Stimulated activated naive CD8-positive, alpha-beta T cell treated with anti-CD3 and anti-CD28 coated beads, Interleukin-15, amount 100 ng/mL, for 72 hours (primary cell): ENCODE measurements at regions not wholly inside any gene's neighbourhood (a gene's known extent, or its start where the extent isn't known, plus 50 kb on each side); places are given as distances from the start of the nearest gene placed in this dataset.
A peak's percentile ranks its signal among the peaks of the same experiment; 100 is the strongest.

Source experiments
- ATAC-seq: fragments of 150-1000 bp; cut with Tn5 transposase; 2 replicates; pipeline ENCODE4 v1.10.0; 2021; ENCODE audit warnings: mild to moderate bottlenecking, moderate library complexity
- DNase-seq, 2 donors: peaks; one replicate each; pipeline ENCODE4 v3.0.0; 2021 to 2022
- H3K27ac Mint-ChIP-seq, 2 donors: one replicate each; pipeline ENCODE4 v1.8.0; 2022; ENCODE audit warnings: mild to moderate bottlenecking in 2 of 2, mixed read lengths in 2 of 2, moderate library complexity in 2 of 2
- H3K27me3 Mint-ChIP-seq: one replicate; pipeline ENCODE4 v1.8.0; 2022; ENCODE audit warnings: mixed read lengths
- H3K4me1 Mint-ChIP-seq: one replicate; pipeline ENCODE4 v1.8.0; 2022; ENCODE audit warnings: mild to moderate bottlenecking, mixed read lengths
- H3K4me3 Mint-ChIP-seq, 2 donors: one replicate each; pipeline ENCODE4 v1.8.0; 2022; ENCODE audit warnings: mild to moderate bottlenecking in 2 of 2, mixed read lengths in 2 of 2, moderate library complexity in 1 of 2
- H3K9me3 Mint-ChIP-seq, 2 donors: one replicate each; pipeline ENCODE4 v1.8.0; 2022; ENCODE audit warnings: mixed read lengths in 2 of 2

DNA sequence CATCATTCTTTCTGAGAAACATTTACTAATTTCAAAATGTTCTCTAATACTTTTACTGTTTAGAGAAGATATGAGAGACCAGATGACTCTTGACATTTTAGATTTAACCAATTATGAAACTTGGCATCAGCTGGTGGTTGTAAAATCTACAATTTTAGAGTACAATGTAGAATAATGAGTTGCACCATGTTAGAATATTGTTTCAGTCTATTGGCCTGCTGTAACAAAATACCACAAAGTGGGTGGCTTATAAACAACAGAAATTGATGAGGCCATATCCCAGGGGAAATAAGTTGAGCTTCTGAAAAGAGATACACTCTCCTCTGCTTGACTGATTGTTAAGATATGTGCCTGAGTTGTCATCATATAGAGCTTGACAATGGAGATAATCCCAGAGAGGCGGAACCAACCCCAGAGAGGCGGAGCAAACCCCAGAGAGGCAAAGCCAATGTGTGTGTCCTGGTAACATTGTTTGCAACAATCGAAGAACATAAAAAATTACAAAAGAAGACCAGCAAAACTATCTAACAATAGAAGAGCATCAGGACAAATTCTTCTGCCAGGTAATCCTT, 373.0 kb upstream of the SLITRK1 start:
- Mint-ChIP-seq H3K27ac (no peak overlapping the region), H3K4me1 (no peaks in the 10 kb centered on the region), H3K9me3 (peaks cover 4 to 8% of the 10 kb centered on the region in 2 donors), H3K4me3 (no peak overlapping the region), H3K27me3 (no peaks in the 10 kb centered on the region)
- DNase-seq, result no peak
- no peak for ATAC-seq

DNA sequence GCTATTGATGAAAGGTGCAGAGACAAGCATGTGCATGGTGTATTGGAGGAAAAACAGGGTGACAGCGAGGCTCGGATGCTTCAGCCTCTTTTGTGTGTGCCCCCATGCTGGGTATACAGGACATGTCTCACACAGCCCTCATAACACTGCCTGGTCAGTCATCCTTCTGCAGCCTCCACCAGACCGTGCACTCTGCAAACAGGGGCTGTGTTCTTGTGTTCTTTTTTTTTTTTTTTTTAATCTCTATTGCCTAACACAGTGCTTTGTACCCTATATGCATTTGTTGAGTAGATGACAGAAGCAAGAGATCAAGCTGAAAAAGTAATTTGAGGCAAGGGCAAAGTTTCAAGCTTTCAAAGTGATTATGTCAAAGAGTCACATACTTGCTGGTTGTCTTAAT, 367.2 kb upstream of the SLITRK1 start:
- H3K27me3 Mint-ChIP-seq, result no peaks in the 10 kb centered on the region
- H3K9me3 Mint-ChIP-seq, result peaks cover 4 to 8% of the 10 kb centered on the region in 2 donors
- H3K27ac Mint-ChIP-seq, result no peak overlapping the region
- no peak overlapping the region for H3K4me3 Mint-ChIP-seq
- ATAC-seq, result no peak
- no peak for DNase-seq
- H3K4me1 Mint-ChIP-seq, result no peaks in the 10 kb centered on the region

DNA sequence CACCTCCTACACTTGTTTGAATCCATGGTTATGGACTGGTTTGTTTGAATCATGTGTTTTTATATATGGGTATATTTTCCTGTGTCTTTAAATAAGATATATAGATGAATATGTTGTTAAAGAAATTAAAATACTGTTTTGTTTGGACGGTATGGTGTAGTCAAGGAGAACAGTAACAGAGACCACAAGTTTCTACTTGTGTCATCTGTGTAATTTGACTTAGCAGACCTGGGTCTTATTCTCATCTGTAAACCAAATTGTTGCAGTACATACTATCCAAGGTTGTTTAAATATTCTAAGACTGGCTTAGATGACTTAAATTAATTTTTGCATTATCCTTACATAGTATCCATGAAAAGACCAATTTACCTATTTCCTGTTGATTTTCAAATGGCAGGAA, 361.1 kb upstream of the SLITRK1 start:
- ATAC-seq, result no peak
- no peak overlapping the region for H3K27ac Mint-ChIP-seq
- no peak for DNase-seq
- no peaks in the 10 kb centered on the region for H3K4me1 Mint-ChIP-seq
- no peaks in the 10 kb centered on the region for H3K27me3 Mint-ChIP-seq
- H3K4me3 Mint-ChIP-seq, result no peak overlapping the region
- H3K9me3 Mint-ChIP-seq, result peaks cover 7 to 11% of the 10 kb centered on the region in 2 donors

DNA sequence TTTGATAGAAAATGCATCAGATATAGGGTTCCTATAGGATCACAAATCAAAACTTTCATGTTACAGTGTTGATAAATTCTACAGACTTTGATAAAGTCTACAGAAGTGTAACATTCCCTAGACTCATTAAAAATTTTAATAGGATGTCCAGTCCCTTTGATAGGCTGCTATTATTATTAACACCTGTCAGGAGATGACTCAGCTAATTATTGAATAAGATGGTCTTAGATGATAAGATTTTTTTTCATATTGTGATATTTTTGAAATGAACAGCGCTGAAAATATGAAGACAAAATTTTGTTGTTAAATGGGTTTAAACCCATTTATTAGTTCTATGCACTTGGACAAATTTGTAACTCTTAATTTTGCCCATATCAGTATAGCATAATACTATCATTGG, 356.8 kb upstream of the SLITRK1 start:
- no peak for ATAC-seq
- H3K27me3 Mint-ChIP-seq, result no peaks in the 10 kb centered on the region

DNA sequence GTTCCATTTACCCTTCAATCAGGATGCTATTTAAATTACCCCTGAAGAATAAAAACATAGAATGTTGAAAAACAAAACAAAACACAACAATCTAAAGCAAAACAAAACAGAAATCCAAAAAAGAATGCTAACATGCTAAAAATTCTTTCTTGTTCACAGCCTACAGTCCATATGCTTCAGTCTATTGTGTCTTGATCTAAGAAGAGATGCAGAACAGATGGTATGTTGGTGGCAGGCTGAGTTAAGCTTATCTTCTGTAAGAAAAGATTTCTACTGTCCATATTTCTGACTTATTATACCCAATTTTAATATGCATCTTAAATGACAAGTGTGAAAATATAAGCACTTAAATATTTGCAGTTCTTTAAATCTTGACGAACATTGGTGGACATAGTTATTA, 356.1 kb upstream of the SLITRK1 start:
- DNase-seq (no peak), ATAC-seq (no peak)
- peaks cover 7 to 11% of the 10 kb centered on the region in 2 donors for H3K9me3 Mint-ChIP-seq
- H3K27me3 Mint-ChIP-seq, result no peaks in the 10 kb centered on the region
- H3K4me3 Mint-ChIP-seq, result no peak overlapping the region
- H3K4me1 Mint-ChIP-seq, result no peaks in the 10 kb centered on the region
- H3K27ac Mint-ChIP-seq, result no peak overlapping the region

More for the DNA sequence above, 356.8 kb upstream of the SLITRK1 start:
- DNase-seq, result no peak
- peaks cover 7 to 11% of the 10 kb centered on the region in 2 donors for H3K9me3 Mint-ChIP-seq
- H3K4me3 Mint-ChIP-seq, result no peak overlapping the region
- no peaks in the 10 kb centered on the region for H3K4me1 Mint-ChIP-seq
- H3K27ac Mint-ChIP-seq, result no peak overlapping the region

DNA sequence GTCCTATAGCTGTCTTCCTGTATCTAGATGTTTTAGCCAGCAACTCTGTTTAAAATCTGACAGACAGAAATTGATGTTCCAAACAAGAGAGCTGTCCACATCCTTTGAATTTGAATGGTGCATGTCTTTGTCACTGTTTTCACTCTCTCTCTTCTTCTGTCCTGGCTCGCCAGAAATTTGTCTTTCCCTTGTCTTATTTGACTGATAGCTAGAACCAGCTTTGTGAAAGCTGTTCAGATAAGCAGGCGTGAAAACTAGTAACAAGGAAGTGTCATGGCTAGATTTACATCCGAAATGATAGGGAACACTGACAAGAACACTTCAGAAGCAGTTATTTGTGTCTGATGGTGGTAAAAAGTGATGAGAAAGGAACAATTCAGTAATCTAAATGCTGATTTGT, 354.9 kb upstream of the SLITRK1 start:
- Mint-ChIP-seq H3K4me1 (no peaks in the 10 kb centered on the region), H3K27me3 (no peaks in the 10 kb centered on the region), H3K4me3 (no peak overlapping the region), H3K9me3 (peaks cover 7 to 11% of the 10 kb centered on the region in 2 donors), H3K27ac (no peak overlapping the region)
- no peak for DNase-seq
- no peak for ATAC-seq

DNA sequence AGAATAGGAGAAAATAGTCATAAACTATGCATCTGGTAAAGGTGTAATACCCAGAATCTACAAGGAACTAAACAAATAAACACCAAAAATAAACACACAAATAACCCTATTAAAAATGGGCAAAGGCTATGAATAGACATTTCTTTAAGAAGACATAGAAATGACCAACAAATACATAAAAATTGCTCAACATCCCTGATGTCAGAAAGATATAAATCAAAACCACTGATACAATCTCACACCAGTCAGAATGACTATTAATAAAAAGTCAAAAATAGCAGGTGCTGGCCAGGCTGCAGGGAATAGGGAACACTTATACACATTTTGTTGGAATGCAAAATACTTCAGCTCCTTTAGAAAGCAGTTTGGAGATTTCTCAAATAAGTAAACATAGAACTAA, 352.1 kb upstream of the SLITRK1 start:
- no peaks in the 10 kb centered on the region for H3K9me3 Mint-ChIP-seq
- H3K27me3 Mint-ChIP-seq, result no peaks in the 10 kb centered on the region
- no peak overlapping the region for H3K27ac Mint-ChIP-seq
- no peak for ATAC-seq
- H3K4me1 Mint-ChIP-seq, result no peaks in the 10 kb centered on the region
- DNase-seq, result no peak
- H3K4me3 Mint-ChIP-seq, result no peak overlapping the region

DNA sequence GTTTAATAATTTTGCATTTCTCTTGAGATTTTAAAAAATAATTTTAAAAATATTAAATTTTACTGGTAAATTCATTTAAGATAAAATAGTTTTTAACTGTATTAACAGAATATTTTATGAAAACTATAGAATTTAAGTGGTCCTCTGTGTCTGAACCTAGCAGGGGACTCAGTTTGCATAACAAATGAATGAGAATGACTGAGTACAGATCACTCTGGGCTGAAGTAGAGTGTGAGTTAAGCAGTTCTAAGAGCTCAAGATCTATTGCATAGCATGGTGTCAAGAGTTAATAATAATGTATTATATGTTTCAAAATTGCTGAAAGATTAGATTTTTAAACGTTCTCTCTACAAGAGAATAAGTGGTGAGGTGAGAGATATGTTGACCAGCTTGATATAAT, 348.3 kb upstream of the SLITRK1 start:
- no peak for DNase-seq
- no peaks in the 10 kb centered on the region for H3K27me3 Mint-ChIP-seq
- no peak overlapping the region for H3K27ac Mint-ChIP-seq
- no peaks in the 10 kb centered on the region for H3K9me3 Mint-ChIP-seq
- H3K4me3 Mint-ChIP-seq, result no peak overlapping the region
- no peak for ATAC-seq
- H3K4me1 Mint-ChIP-seq, result no peaks in the 10 kb centered on the region

DNA sequence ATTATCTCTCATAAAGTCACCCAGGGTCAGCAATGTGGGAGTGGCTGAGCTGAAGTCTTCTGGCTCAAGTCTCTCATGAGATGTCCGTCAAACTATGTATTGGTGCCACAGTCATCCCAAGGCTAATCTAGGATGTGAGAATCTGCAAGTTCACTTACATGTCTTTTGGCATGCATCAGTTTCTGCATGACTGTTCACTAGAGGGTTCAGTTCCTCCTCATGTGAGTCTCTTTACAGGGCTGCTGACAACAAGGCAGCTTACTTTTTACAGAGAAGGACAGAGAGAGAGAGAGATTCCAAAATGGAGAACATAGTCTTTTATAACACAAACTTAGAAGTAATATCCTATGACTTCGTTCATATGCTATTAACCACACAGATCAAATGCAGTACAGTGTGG, 328.8 kb upstream of the SLITRK1 start:
- DNase-seq (no peak), ATAC-seq (no peak)
- Mint-ChIP-seq H3K27ac (no peak overlapping the region), H3K4me1 (no peaks in the 10 kb centered on the region), H3K9me3 (peaks cover 0 to 7% of the 10 kb centered on the region in 2 donors), H3K27me3 (no peaks in the 10 kb centered on the region), H3K4me3 (no peak overlapping the region)

DNA sequence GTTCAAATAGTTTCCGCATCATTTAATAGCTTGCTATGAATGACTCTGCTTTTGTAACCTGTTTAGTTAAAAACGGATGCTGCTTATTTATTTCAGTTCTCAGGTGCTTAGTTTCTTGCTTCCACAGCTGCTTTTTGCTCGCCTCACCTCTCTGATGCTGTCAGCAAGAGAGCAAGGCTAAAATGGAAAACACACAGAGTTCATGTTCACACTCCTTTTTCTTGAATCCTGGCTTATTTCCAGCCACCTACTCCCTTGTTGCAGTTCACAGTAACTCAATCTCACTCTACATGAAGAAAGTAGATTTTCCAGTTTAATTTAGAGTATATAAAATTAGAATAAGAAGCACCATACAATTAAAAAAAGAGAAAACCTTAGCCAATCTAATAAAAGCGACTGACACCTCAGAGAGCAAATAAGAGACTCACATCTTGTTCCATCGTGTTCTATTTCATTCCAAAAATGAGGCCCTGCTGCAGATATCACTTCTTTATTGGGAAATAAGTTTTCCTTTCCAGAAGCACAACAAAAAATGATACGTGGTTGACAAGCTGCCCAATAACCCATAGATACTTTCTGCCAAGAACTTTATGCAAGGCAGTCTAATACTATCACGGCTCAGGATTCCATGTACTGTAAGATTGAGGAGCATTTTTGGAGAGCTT, 326.1 kb upstream of the SLITRK1 start:
- Mint-ChIP-seq H3K9me3 (no peaks in the 10 kb centered on the region), H3K4me3 (no peak overlapping the region), H3K27ac (no peak overlapping the region), H3K27me3 (no peaks in the 10 kb centered on the region), H3K4me1 (no peaks in the 10 kb centered on the region)
- DNase-seq (no peak), ATAC-seq (no peak)

DNA sequence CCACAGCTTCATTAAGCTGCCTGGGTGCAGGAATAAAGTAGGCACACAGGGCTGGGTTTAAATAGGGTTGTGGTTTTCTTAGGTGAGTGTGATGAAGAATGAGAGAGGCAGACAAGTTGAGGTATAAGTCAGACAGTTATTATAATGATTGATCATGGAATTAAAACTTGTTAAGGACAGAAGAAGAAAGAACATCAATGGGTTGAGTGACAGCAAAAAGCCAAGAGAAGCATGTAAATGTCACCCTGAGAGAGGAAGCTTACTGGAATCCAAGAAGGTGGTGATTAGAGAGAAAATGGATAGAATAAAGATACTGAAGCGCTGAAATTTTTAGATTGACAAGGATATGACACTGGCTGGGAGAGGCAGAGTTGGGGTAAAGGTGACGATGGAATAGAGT, 325.2 kb upstream of the SLITRK1 start:
- H3K4me1 Mint-ChIP-seq, result no peaks in the 10 kb centered on the region
- no peaks in the 10 kb centered on the region for H3K9me3 Mint-ChIP-seq
- ATAC-seq, result no peak
- no peaks in the 10 kb centered on the region for H3K27me3 Mint-ChIP-seq
- H3K27ac Mint-ChIP-seq, result no peak overlapping the region
- no peak for DNase-seq
- no peak overlapping the region for H3K4me3 Mint-ChIP-seq

DNA sequence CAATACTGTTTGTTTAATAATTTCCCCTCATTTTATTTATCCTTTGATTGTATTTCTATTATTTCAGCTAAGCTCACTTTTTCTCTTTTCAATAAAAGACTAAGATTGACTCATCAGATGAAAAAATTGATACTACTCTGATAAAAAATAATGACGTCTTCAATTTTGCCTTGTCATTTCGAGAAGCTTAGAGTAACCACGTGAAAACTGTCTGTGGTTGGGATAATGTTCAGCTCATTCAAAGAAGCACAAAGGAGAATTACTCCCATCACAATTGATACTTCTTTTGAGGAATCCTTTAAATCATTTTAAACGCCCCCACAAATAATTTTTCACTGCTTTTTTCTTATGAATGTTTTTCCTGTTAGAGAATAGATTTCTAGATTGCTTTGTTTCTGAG, 318.7 kb upstream of the SLITRK1 start:
- ATAC-seq (peak; percentile 80), DNase-seq (no peak)
- no peak overlapping the region for H3K4me3 Mint-ChIP-seq
- peaks cover 10% of the 10 kb centered on the region for H3K4me1 Mint-ChIP-seq
- H3K27ac Mint-ChIP-seq, result no peak overlapping the region
- H3K9me3 Mint-ChIP-seq, result peaks cover 0 to 5% of the 10 kb centered on the region in 2 donors
- no peaks in the 10 kb centered on the region for H3K27me3 Mint-ChIP-seq

DNA sequence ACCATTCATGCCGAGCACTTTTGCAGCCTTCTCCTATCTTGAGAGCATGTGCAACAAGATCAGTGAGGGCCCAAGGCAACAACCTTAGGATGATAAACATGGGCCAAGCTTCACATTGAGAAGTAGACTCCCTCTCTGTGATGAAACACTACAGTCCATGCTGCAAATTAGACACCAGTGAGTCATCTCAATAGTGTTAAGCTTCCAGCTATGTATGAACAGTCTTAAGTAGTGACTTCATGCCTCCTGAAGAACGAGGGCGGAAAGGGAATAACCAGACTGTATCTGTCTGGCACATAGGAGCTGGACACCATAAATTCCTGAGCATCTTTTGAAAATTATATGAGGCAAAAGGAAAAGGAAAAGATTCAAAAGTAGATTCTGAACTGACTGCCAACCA, 309.9 kb upstream of the SLITRK1 start:
- no peak for ATAC-seq
- H3K4me3 Mint-ChIP-seq, result no peak overlapping the region
- no peaks in the 10 kb centered on the region for H3K27me3 Mint-ChIP-seq
- DNase-seq, result no peak
- no peaks in the 10 kb centered on the region for H3K4me1 Mint-ChIP-seq
- no peak overlapping the region for H3K27ac Mint-ChIP-seq
- peaks cover 3 to 5% of the 10 kb centered on the region in 2 donors for H3K9me3 Mint-ChIP-seq

DNA sequence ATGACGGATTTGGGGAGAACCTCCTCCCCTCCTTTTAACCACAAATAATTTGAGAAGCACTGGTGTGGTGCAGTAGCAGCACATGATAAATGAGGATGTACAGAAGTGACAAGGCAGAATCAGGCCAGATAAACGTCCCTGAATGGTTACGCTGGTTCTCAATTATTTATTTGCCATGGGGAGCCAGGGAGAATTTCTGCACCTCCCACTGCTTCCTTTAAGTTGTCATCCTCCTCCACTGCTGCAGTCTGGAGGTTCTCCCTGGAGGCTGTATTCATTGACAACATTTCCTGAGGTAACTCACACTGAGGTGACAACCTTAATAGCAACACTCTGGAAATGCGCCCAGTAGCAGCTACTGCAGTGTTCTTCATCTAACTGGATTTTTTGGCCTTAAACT, 308.9 kb upstream of the SLITRK1 start:
- DNase-seq (no peak), ATAC-seq (no peak)
- peaks cover 1 to 5% of the 10 kb centered on the region in 2 donors for H3K9me3 Mint-ChIP-seq
- H3K27ac Mint-ChIP-seq, result no peak overlapping the region
- H3K4me1 Mint-ChIP-seq, result no peaks in the 10 kb centered on the region
- no peak overlapping the region for H3K4me3 Mint-ChIP-seq
- no peaks in the 10 kb centered on the region for H3K27me3 Mint-ChIP-seq

DNA sequence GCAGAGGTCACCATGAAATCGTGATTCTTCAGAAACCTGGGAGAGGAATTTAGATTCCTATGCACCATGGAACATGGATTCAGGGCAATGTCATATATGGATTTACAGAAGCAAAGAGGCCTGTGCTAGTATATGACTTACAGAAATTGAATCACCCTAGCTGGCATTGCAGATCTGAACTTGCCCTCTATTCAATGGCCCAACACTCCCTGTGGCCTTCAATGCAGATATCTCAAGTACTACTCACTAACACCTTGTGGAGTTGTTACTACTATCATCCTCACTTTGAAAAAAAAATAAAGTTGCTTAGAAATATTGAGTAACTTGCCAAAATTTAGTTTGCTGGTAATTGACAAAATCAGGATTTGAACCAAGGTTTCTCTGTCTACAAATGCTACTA, 305.4 kb upstream of the SLITRK1 start:
- ATAC-seq (no peak), DNase-seq (no peak)
- H3K27me3 Mint-ChIP-seq, result no peaks in the 10 kb centered on the region
- no peak overlapping the region for H3K27ac Mint-ChIP-seq
- peaks cover 0 to 5% of the 10 kb centered on the region in 2 donors for H3K9me3 Mint-ChIP-seq
- no peaks in the 10 kb centered on the region for H3K4me1 Mint-ChIP-seq
- H3K4me3 Mint-ChIP-seq, result no peak overlapping the region

DNA sequence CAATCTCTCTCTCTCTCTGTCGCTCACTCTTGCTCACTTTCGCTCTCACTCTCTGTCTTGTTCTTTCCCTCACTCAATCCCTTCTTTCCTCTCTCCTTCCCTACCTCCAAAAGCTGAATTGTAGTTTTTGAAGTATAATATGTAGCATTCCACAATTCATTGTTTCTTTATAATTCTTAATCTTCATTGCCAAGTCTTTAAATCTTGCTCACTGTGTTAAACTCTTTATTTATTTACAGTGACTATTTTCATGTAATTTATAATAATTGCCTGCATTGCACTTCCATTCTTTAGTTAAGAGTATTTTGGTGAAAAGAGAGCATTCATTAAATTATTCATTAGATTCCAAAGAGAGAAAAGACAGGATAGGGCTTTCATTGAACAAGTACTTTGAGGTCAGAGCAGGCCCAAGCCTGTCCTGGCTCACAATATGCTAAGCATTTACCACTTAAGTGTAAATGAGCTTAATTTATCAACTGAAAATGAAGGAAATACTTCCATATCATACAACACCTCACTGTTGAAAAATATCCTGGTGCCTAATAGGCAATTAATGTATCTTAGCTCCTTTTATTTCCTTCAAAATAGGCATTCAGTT, 257.4 kb upstream of the SLITRK1 start:
- H3K4me1 Mint-ChIP-seq, result peaks cover 21% of the 10 kb centered on the region

More for the DNA sequence above, 257.4 kb upstream of the SLITRK1 start:
- no peaks in the 10 kb centered on the region for H3K27me3 Mint-ChIP-seq
- DNase-seq (no peak), ATAC-seq (no peak)
- no peaks in the 10 kb centered on the region for H3K9me3 Mint-ChIP-seq
- H3K27ac Mint-ChIP-seq, result no peak overlapping the region
- no peak overlapping the region for H3K4me3 Mint-ChIP-seq
